Renal pelvis (tissue), 1 donor: ENCODE measurements at regions not wholly inside any gene's neighbourhood (a gene's known extent, or its start where the extent isn't known, plus 50 kb on each side); places are given as distances from the start of the nearest gene placed in this dataset.
"Not testable (repeated sequence)": the region's sequence is repeated elsewhere in the genome, so short reads cannot be mapped to it uniquely, and the experiment has no call there.

Experiments used
- DNase-seq: peaks from one replicate; pipeline ENCODE4 v3.0.0-alpha.2; 2013

DNA sequence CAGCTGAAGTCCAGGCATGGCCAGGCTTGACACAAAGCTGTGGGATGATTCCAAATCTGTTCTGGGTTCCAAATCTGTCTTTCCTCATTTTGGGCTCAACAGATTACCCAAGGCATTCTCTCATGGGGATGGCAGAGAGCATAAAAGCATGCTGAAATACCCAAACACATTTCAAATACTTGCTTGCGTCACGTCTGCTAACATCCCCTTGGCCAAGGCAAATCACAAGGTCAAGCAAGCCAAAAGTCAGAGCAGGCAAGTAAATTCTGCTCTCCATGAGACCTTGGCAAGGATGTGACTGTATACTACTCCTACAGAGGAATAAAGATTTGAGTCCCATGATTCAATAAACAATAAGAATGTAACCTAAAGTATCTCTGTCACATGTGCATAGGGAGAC, 306.7 kb downstream of the EPB41L4A start:
- no peak for DNase-seq

DNA sequence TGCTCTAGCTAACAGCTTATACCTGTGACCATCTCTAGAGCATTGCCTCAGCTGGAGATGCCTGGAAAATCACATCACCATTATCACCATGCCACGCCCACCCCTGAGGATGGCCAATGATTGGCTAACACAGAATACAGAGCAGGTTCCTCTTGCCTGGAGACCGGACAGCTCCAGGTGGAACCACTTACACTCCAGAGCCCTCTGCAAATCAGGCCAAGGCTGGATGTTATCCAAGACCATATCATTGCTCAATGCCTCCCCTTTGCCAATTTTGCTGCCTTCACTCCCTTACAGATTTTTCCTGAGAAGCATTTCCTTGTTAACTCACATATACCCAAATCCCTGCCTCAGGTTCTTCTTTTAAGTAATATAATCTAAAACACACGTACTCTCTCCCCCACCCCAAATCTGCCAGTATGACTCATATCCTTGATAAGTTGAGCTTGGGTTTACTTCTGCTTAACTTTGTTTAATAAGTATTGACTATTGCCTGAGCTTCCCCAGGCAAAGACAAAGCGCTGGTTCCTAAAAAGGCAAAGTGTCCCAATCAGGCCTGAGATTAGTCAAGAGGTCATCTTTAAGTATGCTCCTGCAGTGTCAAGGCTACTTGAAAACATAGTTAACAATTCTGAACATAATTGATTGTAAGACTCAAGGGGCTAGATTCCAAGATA, 309.6 kb downstream of the EPB41L4A start:
- DNase-seq: no peak

DNA sequence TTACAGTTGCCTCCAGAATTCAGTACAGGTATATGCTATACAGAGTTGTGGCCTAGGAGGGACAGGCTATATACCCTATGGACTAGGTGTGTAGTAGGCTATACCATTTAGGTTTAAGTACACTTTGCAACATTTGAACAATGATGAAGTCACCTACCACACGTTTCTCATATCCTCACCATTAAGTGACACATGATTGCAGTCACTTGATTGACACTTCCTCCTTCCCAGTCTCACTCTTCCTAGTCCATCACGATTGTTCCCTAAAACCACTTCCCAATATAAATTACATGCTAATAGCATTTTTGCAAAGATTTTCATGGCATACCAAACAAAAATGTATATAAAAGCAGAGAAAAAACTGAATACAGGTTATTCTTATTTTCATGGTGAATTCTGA, 312.2 kb downstream of the EPB41L4A start:
- DNase-seq: no peak

DNA sequence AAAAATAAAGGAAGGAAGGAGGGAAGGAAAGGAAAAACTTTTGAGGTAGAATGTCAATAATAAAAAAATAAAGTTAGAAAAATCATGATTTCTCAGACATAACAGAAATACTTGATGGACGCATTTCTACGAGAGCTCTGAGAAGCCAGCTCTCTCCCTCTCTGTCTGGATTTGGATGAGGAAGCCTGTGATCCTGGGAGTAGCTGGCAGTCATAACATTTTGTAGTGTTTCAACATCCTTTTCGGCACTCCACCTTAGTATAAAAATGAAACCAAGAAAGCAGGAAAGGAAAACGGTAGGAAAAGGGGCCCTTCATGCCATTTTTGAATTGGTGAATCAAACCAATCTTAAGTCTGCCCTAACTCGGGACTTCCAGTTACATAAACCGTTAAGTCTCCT, 321.3 kb downstream of the EPB41L4A start:
- no peak for DNase-seq

DNA sequence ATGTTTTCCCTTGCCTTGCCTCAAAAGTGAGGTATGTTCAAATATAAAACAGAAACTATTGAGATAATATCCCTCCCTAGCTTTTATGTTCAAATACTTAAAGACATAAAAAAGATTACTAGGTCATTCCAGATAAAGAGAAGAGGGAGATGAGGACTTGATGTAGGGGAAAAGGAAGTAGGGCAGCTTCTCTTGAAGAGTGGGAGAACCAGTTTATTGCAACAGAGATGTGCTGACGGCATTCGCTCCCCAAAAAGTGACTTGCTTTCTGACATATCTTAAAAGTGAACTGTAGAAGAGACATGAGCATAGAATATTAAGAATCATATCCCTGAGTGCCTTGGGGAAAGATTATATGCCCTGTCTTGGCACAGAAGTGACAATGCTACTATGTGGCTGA, 330.2 kb upstream of the NREP start:
- no peak for DNase-seq

DNA sequence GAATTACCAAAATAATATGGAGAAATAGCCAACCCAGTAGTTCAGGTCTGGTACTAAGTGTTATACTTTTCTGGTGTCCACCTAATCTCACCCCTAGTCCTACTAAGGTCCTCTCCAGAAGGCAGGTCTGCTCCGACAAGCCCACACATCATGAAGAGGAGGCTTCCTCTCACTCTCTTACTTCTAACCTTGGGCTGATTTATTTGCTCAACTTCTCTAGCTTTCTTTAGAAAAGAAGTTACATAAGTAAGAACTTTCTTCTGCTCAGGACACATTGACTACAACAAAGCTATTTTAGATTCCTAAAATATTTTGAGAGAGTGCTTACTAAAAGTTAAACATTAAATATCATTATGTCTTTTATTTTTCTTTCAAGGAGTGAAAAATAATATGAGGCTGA, 329.7 kb upstream of the NREP start:
- no peak for DNase-seq

DNA sequence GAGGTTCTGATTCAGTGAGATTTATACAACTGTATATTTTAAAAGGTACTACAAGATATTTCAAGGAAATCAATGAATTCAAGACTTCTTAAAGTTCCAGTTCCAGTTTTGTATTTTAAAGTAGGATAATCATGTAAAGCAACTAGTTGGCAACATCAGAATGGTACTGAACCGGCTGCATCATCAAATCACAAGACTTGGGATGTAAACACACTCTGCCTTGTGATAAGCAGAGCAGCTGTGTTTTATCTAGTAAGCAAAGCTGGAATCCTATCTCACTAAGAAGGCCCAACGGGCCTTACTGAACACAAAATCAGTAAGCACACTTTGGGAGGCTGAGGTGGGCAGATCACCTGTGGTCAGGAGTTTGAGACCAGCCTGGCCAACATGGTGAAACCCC, 327.2 kb upstream of the NREP start:
- no peak for DNase-seq

DNA sequence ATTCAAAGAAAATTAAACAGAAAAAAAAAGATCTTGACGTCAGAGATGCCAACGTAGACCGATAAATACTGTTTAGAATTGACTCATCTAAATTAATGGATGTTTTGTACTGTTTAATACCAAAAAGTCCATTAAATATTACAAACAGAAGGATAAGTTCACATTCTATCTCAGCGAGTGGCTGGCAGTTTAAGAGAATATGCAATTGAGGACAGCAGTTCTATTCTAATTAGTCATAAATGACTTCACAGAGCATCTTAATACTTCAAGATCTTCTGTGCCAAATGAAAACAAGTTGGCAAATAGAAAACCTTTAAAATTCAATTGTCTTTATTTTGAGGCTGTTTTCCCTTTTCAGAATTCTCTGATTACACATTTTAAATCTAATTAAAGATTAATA, 326.6 kb upstream of the NREP start:
- DNase-seq: no peak

DNA sequence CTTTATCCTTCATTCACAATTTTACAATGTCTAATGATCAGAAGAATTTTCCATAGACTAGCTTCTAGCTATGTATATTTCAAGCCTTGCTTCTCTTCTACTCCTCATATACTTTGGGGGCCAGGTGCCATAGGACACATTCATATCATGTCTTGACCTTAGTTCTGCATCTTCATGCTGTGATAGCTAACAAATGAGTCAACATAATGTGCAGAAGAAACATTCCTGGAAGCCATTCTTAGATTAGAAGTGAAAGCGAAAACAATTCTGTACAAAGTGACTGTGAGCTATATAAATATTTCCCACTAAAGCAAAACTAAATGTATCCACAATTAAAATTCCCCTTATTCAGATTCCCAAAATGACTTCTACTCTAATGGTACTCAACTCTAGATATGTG, 320.2 kb upstream of the NREP start:
- no peak for DNase-seq

DNA sequence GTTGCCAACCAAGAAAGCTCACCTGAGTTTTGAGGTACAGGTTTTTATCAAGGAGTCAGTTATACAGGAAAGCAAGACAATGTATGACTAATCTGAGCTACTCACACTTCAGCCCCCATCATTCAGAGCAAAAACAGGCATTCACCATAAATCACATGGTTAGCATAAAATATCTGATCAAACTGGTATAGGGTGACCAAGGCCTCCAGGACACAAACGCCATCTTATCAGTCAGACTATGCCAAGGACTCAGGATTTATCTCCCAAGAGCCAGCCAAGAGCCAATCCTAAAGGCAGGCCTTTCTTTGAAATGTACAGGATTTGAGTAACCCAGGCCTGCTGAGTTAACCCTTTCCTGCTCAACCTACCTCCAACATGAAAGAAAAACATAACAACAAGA, 313.0 kb upstream of the NREP start:
- no peak for DNase-seq

DNA sequence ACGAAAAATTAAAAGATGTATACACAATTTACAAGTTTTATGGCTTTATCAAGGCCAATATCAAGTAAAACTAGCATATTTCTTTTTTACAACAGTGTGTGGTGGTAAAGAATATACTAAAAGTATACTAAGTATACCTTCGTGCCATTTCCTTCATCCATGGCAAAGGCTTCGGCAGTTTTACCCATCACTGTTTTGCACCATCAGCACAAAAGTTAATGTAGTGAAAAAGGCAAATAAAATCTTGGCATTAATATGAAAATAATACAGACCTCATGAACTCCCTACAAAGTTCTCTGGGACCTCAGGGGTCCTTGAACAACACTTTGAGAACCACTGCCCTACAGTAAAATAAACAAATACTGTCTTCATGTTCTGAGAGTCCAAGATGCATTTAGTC, 312.3 kb upstream of the NREP start:
- DNase-seq: no peak

DNA sequence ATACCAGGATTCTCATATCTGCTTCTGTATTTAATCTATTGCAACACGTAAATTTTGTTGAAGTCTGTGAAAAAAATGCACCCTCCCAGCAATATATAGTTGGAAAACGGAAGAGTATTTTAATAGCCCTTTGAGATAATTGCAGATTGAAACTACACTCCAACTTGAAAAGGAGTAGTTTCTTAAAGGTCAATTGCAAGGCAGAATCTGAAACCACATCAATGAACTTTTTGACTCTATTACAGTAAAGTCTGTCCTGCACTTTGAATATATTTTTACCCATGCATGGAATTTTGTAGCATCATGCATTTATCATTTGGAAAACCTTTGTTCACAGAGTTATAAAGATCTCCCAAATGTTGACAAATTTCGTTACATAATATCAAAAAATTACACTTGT, 311.6 kb upstream of the NREP start:
- no peak for DNase-seq

DNA sequence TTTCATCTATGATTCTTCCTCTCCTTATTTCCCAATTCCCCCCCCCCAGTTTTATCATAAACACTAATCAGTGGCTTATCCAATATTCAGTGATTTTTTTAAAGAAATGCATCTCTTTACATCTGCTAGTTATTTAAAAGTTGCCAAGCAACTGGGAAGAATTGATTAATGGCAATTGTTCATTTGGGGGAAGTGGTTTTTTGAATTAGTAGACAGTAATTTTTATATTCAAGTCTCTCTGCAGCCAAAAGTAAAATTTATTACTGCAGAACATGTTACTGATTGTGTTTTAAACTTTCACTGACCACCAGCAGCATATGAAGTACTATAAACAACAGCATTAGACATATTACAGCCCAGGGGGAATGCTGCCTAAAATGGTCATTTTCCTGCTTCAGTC, 308.8 kb upstream of the NREP start:
- peak; percentile 60 for DNase-seq

DNA sequence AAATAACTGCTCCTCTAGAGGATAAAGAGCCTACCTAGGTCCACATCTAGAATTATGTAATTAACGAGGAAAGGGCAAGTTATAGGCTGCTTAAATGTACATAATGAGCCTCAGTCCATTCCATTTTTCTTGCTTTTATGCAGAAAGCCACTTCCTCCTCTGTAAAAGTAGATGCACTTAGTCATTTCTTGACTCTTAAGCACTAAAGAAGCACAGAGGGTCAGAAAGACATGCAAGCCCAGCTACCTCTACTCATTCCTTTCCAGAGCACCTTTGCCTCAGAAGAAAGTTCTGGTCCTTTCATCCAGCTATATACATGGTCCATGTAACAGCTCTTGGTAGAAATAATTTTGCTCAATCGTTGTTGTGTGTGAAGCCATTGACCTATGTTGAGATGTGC, 308.0 kb upstream of the NREP start:
- DNase-seq: no peak

DNA sequence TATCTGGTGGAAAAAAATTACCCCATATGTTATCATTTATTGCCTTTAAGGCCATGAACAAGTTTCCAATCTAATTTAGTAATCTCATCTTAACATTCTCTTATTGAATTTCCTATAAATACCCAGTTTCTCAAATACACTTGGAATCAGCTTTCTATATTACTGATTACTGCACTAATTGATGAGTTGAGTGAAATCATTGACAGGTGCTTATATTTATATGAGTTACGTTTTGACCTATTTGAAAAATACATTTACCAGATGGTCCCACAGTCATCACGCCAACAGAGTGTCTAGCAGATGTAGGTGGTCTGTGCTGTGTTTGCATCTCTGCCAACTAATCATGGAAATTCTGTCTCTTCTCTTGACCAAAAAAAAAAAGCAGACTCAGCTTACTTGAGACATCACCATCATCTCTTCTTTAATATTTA, 307.3 kb upstream of the NREP start:
- DNase-seq: no peak

DNA sequence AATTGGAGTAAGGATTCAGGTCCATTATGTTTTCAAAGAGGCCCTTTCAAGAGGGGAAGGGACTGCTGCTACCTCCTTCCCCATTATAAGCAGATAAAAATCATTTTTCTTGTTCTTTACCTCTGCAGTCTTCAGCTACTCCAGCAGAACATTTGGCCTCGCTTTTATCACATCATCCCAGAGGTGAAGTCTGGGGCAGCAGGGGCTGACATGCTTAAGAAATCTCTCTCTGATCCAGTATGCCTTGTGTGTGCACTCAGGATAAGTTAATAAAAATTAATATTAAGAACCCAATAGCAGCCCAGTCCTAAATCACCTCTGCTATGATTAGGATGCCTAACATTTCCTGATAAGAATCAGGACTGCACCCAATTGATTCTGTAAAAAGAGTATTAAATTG, 306.9 kb upstream of the NREP start:
- DNase-seq: no peak

DNA sequence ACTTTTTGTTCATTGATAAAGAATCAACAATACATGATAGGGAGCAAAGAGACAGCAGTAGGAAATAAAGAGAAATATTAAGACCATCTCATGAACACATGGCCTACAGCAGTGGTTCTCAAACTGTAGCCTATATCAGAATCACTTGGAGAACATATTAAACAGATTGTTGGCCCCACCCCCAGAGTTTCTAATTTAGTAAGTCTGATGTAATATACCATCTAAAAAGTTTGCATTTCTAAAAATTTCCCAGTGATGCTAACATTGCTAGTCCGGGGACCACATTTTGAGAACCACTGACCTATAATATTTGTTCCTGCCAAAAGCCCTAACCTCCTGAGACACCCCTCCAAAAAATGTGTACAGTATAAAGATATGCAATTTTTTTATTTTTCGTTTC, 306.2 kb upstream of the NREP start:
- no peak for DNase-seq

DNA sequence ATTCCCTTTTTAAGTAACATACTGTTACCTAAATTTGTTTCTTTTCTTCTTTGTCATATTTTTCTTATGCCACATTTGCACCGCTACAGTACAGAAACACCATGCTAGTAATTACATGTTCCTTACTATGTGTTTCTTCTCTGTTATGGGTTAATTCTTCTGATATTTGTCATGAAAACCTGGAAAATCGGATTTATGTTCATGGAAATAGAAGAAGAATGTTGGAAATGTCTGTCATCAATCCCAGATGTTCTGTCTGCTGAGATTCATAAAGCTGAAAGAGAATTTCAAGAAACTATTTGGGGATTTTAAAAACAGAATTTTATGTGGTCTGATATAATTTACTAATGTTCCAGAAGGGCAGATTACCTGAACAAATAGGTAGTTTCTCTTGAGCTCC, 305.2 kb upstream of the NREP start:
- DNase-seq: no peak

DNA sequence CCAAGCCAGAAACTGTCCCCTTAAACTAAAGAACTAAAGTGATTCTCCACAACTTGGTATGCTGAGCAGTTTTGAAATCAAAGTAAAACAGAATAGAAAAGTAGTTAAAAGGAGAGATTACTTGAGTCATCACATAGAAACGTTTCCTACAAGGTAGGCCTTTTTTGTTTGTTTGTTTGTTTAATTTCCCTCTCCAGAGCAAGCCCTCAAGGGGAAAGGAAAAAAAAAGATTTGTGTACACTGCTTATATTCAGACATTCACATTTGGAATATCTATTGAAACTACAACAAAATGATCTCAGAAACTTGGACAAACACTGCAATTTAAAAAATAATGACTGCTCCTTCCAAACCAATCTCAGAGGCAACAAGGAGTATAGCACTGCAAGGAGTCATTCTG, 304.7 kb upstream of the NREP start:
- no peak for DNase-seq

DNA sequence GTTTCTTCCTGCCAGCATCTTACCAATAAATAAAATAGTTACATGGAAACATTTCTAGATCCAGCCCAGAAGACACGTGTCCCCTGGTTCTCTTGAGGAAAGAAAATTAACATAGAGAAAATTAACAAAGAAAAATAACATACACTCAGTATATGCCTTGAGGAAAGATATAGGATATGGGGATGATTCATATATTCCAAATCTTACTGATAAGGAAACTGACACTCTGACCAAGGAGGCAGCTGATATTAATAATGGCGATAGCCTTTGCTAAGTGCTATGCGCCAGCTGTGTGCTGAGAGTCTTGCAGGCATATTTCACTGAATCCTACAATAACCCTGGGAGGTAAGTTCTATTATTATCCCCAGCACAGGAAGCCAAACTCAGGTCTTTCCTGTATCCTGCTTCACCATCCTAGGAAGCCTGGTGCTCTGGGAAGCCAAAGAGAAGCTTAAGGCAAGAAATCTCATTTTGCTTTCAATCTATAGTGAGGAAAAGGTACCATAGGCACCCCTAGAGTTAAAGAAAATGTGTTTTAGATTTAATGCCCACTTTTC, 302.7 kb upstream of the NREP start:
- no peak for DNase-seq

DNA sequence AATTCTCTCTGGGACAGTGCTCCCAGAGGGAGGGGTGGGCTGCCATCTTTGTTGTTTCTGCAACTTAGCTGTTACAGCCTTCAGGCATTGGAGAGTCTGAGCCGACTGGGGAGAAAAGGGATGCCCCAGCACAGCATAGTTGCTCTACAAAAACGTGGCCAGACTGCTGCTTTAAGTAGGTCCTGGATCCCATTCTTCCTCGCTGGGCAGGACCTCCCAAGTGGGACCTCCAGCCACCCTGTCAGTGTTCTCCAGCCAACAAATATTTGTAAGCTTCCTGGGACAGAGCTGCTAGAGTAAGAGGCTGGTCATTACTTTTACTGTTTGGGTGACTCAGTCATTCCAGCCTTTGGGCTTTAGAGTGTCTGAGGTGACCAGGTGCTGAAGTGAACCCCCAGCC, 292.7 kb upstream of the NREP start:
- DNase-seq: no peak

DNA sequence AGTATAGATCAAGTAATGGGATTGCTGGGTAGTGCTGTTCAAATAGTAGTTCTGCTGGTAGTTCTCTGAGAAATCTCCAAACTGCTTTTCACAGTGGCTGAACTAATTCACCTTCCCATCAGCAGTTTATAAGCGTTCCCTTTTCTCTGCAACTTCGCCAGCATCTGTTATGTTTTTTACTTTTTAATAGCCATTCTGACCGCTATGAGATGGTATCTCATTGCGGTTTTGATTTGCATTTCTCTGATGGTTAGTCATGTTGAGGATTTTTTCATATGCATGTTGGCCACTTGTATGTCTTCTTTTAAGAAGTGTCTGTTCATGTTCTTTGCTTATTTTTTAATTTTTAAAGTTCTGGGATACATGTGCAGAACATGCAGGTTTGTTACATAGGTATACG, 279.2 kb upstream of the NREP start:
- DNase-seq: no peak

DNA sequence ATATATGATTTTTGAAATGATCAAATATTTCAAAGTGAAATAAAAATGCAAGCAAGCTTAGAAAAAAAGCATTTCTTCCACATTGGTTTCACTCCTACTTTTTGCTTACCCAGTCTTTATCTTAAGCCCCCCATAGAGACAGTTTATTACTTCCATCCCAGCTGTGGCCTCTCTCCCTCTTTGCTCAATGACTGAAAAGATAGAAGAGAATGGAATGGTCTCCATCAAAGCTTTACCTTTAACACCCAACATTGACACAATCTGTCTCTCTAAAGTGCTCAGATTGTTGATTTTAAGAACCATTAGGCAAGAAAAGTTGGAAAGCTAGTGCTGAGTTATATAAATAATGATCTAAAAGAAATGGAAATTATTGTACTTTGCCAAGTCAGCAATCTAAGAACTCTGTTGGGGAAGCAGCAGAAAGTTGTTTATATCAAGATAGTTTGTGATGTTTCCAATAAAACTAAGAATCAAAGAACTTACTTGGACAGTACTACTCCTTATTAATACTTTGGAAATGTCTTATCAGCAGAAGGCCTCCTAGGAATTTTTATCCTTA, 277.5 kb upstream of the NREP start:
- DNase-seq: no peak

DNA sequence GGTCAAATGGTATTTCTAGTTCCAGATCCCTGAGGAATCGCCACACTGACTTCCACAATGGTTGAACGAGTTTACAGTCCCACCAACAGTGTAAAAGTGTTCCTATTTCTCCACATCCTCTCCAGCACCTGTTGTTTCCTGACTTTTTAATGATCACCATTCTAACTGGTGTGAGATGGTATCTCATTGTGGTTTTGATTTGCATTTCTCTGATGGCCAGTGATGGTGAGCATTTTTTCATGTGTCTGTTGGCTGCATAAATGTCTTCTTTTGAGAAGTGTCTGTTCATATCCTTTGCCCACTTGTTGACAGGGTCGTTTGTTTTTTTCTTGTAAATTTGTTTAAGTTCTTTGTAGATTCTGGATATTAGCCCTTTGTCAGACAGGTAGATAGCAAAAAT, 269.9 kb upstream of the NREP start:
- DNase-seq: not testable (repeated sequence)
